ENCODE measurements at regions not wholly inside any gene's neighbourhood (a gene's known extent, or its start where the extent isn't known, plus 50 kb on each side); places are given as distances from the start of the nearest gene placed in this dataset.
A peak's percentile ranks its signal among the peaks of the same experiment; 100 is the strongest.
"Not testable (repeated sequence)": the region's sequence is repeated elsewhere in the genome, so short reads cannot be mapped to it uniquely, and the experiment has no call there.

DNA sequence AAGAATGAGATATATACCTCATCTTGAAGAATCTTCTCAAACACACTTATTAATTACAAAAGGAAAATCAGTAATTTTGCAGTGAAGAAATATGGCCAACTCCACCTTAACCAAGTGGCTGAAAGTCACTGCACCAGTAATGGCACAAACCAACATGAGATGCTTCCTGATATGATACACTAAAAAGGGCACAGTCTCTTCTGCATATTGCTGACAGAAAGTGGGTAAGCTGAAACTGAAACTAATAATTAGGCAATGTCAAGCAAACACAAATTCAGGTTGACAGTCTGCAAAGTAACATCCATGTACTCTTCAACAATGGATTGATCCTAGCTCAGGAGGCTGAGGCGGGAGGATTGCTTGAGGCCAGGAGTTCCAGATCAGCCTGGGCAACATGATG is 56.1 kb downstream of the ZNF22 start:
- not testable (repeated sequence) for DNase-seq (ENCODE audit: low read depth)

DNA sequence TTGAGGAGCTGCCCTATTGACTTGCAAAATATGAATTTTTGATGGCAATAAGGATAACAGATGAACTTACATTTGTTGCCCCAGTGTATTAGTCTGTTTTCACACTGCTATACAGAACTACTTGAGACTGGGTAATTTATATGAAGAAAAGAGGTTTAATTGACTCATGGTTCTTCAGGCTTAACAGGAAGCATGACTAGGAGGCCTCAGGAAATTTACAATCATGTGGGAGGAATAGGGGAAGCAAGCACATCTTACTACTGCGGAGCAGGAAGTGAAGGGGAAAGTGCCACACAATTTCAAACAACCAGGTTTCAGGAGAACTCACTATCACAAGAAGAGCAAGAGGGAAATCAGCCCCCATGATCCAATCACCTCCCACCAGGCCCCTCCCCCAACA is 57.9 kb downstream of the ZNF22 start:
- DNase-seq (ENCODE audit: low read depth) = no peak

DNA sequence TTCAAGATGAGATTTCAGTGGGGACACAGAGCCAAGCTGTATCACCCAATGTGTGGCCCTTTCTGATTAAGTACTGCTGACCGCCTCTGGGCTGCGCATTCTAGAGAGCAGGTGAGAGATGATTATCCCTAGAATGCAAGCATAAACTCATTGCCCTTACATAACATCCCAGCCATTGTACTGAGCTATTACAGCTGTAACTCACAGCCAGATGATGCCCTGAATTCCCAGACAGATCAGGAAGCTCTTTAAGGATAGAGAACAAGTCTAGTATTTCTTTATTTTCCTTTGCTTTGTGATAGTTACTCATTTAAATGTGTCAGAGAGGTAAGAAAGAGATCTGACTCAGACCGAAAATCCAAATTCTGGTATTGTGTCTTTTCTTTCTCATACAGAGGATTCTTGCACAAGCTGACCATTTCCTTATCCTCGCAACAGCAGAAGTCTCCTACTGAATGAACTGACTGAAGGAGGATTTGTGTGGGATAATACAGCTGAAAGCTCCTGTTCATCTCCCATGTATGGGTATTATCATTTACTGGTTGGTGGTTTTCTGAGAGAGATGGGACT is 58.4 kb downstream of the ZNF22 start:
- DNase-seq (ENCODE audit: low read depth) = no peak

- DNase-seq (ENCODE audit: low read depth) = no peak
Measured at GRCh38 chr10:45059632-45060031, 58.9 kb downstream of the ZNF22 start.

DNA sequence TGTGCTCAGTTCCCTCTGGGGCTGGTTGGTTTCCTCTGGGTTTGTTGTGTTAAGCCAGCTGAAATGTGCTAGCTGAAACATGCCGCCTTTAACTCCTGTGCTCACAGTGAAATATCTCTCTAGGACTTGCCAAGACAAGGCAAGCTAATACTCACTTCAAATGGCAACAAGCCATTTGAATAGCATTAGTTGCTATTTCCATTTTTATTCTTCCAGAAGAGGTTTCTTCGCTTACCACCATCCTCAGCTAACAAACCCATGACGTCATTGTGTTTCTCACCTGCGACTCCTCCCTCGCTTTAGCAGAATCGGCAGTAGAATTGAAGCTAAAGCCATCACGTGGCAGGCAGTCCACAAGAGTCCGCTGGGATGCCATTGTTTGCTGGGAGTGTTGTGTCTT is 61.3 kb downstream of the ZNF22 start:
- no peak for DNase-seq (ENCODE audit: low read depth)

DNA sequence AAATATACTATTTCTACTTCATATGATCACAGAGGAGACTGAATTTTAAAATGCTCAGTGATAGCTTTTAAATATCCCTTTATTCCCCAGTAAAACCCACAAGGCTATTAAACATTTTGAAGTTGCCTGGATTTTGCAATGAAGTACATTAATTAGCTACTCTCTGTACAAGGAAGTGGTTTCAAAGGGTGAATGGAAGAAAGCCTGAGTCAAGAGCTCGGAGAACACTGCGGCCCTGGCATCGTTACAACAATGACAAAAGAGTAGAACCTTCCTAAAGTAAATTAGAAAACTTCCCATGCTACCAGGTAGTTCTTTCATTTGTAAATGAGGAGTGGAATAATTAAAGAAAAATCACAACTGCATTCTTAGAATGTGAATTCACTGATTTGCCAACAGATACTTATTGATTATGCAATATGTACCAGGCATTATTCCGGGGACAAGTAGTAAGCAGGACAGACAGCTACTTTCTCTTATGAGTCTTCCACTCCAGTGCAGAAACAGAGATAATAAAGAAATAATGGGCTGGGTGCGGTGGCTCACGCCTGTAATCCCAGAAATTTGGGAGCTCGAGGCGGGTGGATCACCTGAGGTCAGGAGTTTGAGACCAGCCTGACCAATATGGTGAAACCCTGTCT is 63.0 kb downstream of the ZNF22 start:
- DNase-seq (ENCODE audit: low read depth) = peak; percentile 29

- no peak for DNase-seq (ENCODE audit: low read depth)
Measured at GRCh38 chr10:45064998-45065397, 64.3 kb downstream of the ZNF22 start.

GRCh38 chr10:45071043-45071813 is 70.5 kb downstream of the ZNF22 start:
- no peak for DNase-seq (ENCODE audit: low read depth)

DNA sequence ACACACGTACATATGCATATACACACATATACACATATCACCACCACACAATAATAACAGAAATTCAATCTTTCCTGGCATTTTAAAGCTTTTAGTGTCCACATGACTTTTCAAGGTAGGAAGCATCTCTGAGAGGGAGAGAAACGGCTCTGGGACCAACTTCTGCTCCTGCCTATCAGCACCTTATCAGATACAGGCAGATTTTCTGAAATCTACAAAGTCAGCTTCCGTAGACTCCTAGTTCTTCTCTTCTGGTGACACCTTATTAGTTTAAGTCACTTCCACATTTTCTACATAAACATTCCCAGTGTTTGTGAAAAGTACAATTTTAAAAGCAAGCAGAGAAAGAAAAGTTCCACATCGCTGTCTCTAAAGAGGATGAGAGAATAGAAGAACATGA is 74.5 kb downstream of the ZNF22 start:
- DNase-seq (ENCODE audit: low read depth) = no peak

DNA sequence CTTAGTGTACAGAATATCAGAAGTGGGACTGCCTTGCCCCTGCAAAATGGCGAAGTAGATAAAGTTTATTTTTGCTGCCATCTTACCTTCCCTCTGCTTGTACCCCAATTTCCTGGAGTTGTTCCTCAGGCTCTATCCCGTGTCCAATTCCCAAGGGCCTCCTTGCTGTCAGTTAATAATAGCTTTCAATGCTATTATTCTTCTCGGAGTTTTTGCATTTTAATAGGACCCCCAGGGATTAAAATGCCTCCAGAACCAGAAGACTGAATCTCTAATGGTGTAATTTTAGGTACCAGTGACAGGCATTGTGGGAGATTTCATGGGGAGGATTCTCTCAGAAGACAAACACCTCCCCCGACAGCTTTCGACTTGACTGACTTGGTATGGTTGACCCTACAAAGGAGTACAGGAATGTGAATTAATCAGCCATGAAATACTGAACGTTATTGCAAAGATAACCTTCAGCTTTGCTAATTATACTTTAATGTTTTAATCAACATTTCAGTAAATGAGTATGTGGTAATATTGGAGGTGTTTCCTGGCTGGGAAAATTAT is 75.2 kb downstream of the ZNF22 start:
- no peak for DNase-seq (ENCODE audit: low read depth)

GRCh38 chr10:45076891-45077290 is 76.2 kb downstream of the ZNF22 start:
- no peak for DNase-seq (ENCODE audit: low read depth)

DNA sequence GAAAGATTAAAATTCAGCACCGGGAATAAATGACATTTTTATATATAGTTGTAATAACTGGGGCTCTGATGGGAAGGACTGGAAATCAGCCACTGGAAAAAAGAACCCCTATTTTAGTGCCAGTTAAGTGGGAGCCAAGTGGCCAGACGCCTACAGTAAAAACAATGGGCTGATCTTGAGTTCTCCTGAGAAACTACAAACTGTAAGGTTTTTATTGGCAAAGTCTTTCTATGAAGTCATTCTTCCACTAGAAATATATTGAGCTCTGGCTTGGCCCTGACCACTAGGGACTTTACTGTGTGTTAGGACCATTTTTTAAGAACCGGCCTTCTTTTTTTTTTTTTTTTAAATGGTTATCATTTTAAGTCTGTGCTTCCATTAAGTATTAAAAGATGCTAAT is 79.6 kb downstream of the ZNF22 start:
- DNase-seq (ENCODE audit: low read depth) = no peak

GRCh38 chr10:45082176-45082575 is 81.5 kb downstream of the ZNF22 start:
- no peak for DNase-seq (ENCODE audit: low read depth)

DNA sequence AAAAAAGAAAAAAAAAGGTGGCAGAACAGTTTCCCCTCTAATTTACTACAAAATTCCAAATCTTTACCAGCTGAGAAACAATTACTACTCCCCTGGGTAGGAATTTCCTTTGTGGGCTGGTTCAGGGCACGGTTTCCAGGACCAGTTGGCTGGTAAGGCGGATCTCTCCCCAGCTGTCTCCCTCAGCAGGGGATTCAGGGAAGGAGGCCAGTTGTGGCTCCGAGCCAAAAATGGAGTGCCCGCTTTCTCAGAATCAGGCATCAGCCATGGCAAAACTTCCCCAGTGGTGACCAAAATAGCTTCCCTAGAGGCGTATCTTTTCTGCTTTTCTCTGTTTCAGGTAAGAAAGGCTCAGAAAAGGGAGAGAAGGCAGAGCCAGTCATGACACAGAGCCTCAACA is 91.2 kb downstream of the ZNF22 start:
- no peak for DNase-seq (ENCODE audit: low read depth)

- no peak for DNase-seq (ENCODE audit: low read depth)
Measured at GRCh38 chr10:45093945-45094344, 93.2 kb downstream of the ZNF22 start.

DNA sequence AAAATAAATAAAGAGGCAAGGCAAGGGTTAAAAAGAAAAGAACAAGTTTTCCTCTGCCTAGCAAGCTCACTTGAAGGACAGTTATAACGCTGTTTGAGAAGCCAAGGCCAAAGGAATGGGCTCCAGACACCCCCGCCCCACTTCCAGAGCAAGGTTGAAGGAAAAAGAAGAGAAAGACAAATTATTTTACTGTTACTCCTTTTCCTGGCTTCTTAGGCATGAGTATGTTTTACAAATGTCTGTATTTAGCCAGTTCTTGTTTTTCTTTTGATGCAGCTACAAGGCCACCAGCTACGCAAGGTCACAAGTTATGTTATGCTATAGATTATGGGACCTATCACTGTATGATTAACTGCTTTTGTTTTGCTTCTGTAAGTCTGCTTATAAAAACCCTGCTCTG is 94.6 kb downstream of the ZNF22 start:
- DNase-seq (ENCODE audit: low read depth) = no peak

DNA sequence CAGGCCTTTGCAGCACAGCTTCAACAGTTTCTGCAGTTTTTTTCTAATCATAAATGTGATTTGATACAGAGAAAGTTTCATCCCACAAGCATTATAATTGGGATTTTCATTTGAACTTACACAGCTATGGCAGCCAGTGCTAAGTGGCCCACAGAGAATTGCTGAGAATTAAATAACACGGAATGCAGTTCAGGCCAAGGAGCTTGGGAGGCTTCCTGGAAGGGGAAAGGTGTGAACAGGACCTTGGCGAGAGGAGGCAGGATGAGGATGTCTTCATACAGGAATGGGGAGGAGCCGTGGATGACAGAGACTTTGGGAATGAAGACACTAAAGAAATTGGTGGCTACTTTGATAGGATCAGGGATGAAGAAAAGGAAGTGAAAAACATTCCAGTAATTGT is 95.3 kb downstream of the ZNF22 start:
- DNase-seq (ENCODE audit: low read depth) = no peak

DNA sequence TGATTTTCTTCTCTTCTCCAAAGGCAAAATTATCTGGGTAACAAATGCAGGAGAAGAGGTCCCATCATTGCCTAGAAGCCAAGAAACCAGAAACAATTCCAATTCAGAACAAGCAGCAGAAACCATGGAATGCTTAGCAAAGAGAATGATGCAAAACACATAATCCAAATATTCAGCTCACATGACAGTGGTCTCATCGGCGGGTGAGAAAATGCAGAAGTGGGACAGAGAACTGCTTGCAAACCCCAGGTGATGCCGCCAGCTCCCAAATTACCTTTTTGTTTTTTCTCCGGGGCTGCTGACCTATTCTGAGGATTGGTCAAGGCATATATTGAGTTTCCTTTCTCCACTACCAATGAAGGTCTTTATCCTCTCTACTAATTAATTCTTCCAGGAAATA is 99.7 kb downstream of the ZNF22 start:
- DNase-seq (ENCODE audit: low read depth) = no peak

DNA sequence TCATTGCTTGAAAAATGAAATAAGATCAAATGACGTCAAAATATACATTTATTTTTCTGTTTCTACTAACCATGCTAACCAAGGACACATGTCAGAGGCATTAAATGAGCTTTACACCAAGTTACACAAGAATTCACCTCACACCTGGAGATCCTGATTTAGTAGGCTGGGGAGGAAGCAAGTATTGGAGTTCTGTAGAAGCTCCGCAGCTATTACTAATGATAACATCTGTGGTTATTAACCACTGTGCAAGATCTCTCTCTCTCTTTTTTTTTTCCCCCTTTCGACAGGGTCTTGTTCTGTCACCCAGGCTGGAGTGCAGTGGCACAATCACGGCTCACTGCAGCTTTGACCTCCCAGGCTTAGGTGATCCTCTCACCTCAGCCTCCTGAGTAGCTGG is 104.0 kb downstream of the ZNF22 start:
- DNase-seq (ENCODE audit: low read depth) = no peak

GRCh38 chr10:45105309-45105708 is 104.6 kb downstream of the ZNF22 start:
- DNase-seq (ENCODE audit: low read depth) = not testable (repeated sequence)

DNA sequence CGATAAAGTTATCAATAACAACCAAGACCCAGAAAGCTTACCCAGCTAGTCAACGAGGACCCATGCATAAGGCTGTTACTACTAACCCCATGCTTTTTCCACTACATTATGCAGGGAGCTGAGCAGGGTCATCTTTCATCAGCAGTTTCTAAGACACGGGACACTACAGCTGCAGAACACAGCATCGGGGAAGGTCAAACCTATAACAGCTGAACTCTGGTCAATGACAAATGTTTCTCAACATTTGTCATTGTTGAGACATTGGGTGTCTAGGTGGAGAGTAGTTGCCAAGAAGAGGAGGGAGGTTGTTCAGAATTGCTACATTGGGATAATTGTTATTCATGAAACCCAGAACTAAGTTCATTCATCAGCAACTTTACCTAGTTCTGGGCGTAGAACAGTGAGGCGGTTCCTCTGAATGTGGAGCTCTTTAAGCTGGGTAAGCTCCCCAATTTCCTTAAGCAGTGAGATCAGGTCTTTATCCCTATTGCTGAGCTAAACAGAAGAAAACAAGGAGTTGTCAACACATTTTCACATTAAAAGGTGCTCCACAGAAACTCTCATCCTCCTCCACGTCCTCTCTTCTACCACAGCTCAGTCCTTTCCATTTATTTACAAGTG is 105.6 kb downstream of the ZNF22 start:
- no peak for DNase-seq (ENCODE audit: low read depth)

- no peak for DNase-seq (ENCODE audit: low read depth)
Measured at GRCh38 chr10:45111509-45111908, 110.8 kb downstream of the ZNF22 start.

DNA sequence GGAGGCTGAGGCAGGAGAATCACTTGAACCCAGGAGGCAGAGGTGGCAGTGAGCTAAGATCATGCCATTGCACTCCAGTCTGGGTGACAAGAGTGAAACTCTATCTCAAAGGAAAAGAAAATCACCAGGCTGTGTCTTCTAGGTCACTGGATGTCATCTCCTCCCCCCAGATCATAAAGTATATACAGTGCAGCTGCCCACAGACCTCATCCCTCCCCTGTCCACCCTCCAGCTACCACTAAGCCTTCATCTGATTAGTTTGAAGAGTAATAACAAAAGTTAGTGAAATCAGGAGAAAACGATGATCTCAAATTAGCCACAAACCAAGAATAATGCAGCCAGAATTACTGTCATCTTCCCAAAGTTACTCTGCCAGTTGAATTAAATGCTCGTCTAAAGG is 117.2 kb downstream of the ZNF22 start:
- not testable (repeated sequence) for DNase-seq (ENCODE audit: low read depth)

Measured in renal cortical epithelial cell (primary cell).